SK-N-SH (cell line): ENCODE measurements at regions not wholly inside any gene's neighbourhood (a gene's known extent, or its start where the extent isn't known, plus 50 kb on each side); places are given as distances from the start of the nearest gene placed in this dataset.

Experiments used
- CTCF ChIP-seq: fragments of 200-600 bp; sonication (generic); IDR thresholded peaks from 2 replicates; pipeline ENCODE4 v1.6.1; 2017; ENCODE audit warnings: antibody characterized with exemption, mild to moderate bottlenecking, moderate library complexity
- EP300 ChIP-seq, 2 experiments: IDR thresholded peaks; 2 replicates each; pipeline versions ENCODE4 v1.4.0 to v1.6.1; 2012; ENCODE audit warnings: borderline replicate concordance in 1 of 2, low read depth in 1 of 2, low read length in 1 of 2
- FOXJ3 ChIP-seq: sonication (generic); formaldehyde crosslinking; IDR thresholded peaks from 2 replicates; pipeline ENCODE4 v1.5.1; 2020; ENCODE audit warnings: mild to moderate bottlenecking, missing genetic modification reagents
- GATA2 ChIP-seq: sonication (generic); formaldehyde crosslinking; IDR thresholded peaks from 2 replicates; pipeline ENCODE4 v1.5.0; 2020; ENCODE audit warnings: mild to moderate bottlenecking, missing genetic modification reagents
- MXI1 ChIP-seq: IDR thresholded peaks from 2 replicates; pipeline ENCODE4 v1.6.1; 2012; ENCODE audit warnings: mild to moderate bottlenecking, low read depth, low read length, improper control_type of control experiment
- NFIC ChIP-seq: IDR thresholded peaks from 2 replicates; pipeline ENCODE4 v1.4.0; 2012; ENCODE audit warnings: borderline replicate concordance
- NRF1 ChIP-seq: IDR thresholded peaks from 2 replicates; pipeline ENCODE4 v1.6.1; 2012; ENCODE audit warnings: low read depth, mild to moderate bottlenecking, low read length
- RCOR1 ChIP-seq: fragments of 150-350 bp; IDR thresholded peaks from 2 replicates; pipeline ENCODE4 v1.6.1; 2017; ENCODE audit warnings: antibody characterized with exemption, low read length
- YY1 ChIP-seq: IDR thresholded peaks from 2 replicates; pipeline ENCODE4 v1.4.0; 2012; ENCODE audit warnings: low read depth, mild to moderate bottlenecking

- peak; percentile 53 to 100; a peak in 3 of 4 replicates for TF ChIP-seq EP300 (IDR thresholded peaks at IDR 0.05; ENCODE audit: borderline replicate concordance in 1 of 2, low read depth in 1 of 2, low read length in 1 of 2)
- TF ChIP-seq RCOR1: peak; percentile 100
- peak; percentile 39; the same call in 1 of the 2 replicates for TF ChIP-seq NFIC
- peak; percentile 86; the same call in 1 of the 2 replicates for TF ChIP-seq MXI1
- TF ChIP-seq YY1: no peak
- TF ChIP-seq GATA2: peak; percentile 100
- TF ChIP-seq CTCF: no peak
- no peak for TF ChIP-seq NRF1
- peak; percentile 99 for TF ChIP-seq FOXJ3
These were observed 157.4 kb upstream of the MAGI2 start for GRCh38 chr7:79610748-79611304.
